ENCODE measurements at regions not wholly inside any gene's neighbourhood (a gene's known extent, or its start where the extent isn't known, plus 50 kb on each side); places are given as distances from the start of the nearest gene placed in this dataset.

GRCh38 chr5:135154197-135154596, 120.2 kb upstream of the PITX1 start:
- Histone ChIP-seq H3K4me2 (ENCODE audit: low read depth, low read length) (peak overlapping the region; percentile 10; the same call in 1 of the 2 replicates), H3K27ac (ENCODE audit: extremely low read length, insufficient read depth, low read length) (no peak overlapping the region), H3K4me1 (ENCODE audit: insufficient read depth, low read length) (peaks cover 61% of the 10 kb centered on the region), H3K79me2 (ENCODE audit: insufficient read depth, low read length) (no peaks in the 10 kb centered on the region), H3K9ac (ENCODE audit: insufficient read depth, low read depth, low read length) (no peak overlapping the region), H3K4me3 (replicated peaks in 1 of 3; ENCODE audit: insufficient read depth in 1 of 3, low read depth in 2 of 3, low read length in 3 of 3) (no peak overlapping the region), H3K36me3 (replicated peaks in 1 of 2; ENCODE audit: control insufficient read depth in 1 of 2, insufficient read depth in 2 of 2, low read length in 2 of 2) (no peaks in the 10 kb centered on the region), H3K27me3 (ENCODE audit: control insufficient read depth in 1 of 2, insufficient read depth in 2 of 2, low read length in 2 of 2) (no peaks in the 10 kb centered on the region), H4K20me1 (ENCODE audit: insufficient read depth, low read length) (no peaks in the 10 kb centered on the region), H2AFZ (ENCODE audit: low read length) (no peak overlapping the region), H3K9me3 (ENCODE audit: low read length) (no peaks in the 10 kb centered on the region)
- DNase-seq (ENCODE audit: low spot score) (peak; percentile 77), ATAC-seq (peak; percentile 4; the same call in 1 of the 3 replicates), FAIRE-seq (peak; percentile 62)
- 56% methylated on average over 8 of the region's 8 CpGs for WGBS (ENCODE audit: low lambda C conversion rate)
- no TSS peak for BruUV-seq (replicated peaks)
- POLR2A ChIA-PET: interaction anchor here (0.7 kb wide), 1 partner anchor 20 kb away, joined by 3 read pairs; no protein-coding TSS in a partner anchor
- in situ Hi-C loops (cut with HindIII; ENCODE audit: extremely low pct_ligation_motif_present, low pct_unique_long_range_greater_than_20kb) (no loop called here), intact Hi-C loops (cut with micrococcal nuclease; ENCODE audit: unreplicated experiment) (no loop called here)
- CTCF ChIA-PET (ENCODE audit: low intra/inter-chr PET ratio, low total read pairs): no interaction called here
- TF ChIP-seq ZNF121 (CRISPR knock-in tag; IDR thresholded peaks at IDR 0.05) (peak; percentile 62; the same call in 1 of the 2 replicates), PLRG1 (conservative IDR thresholded peaks at IDR 0.05) (no peak), XRCC5 (optimal IDR thresholded peaks at IDR 0.05; ENCODE audit: low read length) (no peak), FOSL1 (CRISPR knock-in tag; IDR thresholded peaks at IDR 0.05; ENCODE audit: borderline replicate concordance) (0 out of 2 replicates have a peak, but pooled peaks have one; percentile 19), KLF13 (CRISPR knock-in tag; IDR thresholded peaks at IDR 0.05) (no peak), AGO1 (IDR thresholded peaks at IDR 0.05; ENCODE audit: low read depth, low read length, poor library complexity, severe bottlenecking) (no peak), NR2F2 (IDR thresholded peaks at IDR 0.05; ENCODE audit: borderline replicate concordance, low read depth) (0 out of 2 replicates have a peak, but pooled peaks have one; percentile 25), PATZ1 (CRISPR knock-in tag; IDR thresholded peaks at IDR 0.05) (0 out of 2 replicates have a peak, but pooled peaks have one; percentile 23), RCOR2 (CRISPR knock-in tag; IDR thresholded peaks at IDR 0.05) (no peak), BCL6 (CRISPR knock-in tag; IDR thresholded peaks at IDR 0.05) (0 out of 2 replicates have a peak, but pooled peaks have one; percentile 42)
- TF ChIP-seq, protein P1, sequence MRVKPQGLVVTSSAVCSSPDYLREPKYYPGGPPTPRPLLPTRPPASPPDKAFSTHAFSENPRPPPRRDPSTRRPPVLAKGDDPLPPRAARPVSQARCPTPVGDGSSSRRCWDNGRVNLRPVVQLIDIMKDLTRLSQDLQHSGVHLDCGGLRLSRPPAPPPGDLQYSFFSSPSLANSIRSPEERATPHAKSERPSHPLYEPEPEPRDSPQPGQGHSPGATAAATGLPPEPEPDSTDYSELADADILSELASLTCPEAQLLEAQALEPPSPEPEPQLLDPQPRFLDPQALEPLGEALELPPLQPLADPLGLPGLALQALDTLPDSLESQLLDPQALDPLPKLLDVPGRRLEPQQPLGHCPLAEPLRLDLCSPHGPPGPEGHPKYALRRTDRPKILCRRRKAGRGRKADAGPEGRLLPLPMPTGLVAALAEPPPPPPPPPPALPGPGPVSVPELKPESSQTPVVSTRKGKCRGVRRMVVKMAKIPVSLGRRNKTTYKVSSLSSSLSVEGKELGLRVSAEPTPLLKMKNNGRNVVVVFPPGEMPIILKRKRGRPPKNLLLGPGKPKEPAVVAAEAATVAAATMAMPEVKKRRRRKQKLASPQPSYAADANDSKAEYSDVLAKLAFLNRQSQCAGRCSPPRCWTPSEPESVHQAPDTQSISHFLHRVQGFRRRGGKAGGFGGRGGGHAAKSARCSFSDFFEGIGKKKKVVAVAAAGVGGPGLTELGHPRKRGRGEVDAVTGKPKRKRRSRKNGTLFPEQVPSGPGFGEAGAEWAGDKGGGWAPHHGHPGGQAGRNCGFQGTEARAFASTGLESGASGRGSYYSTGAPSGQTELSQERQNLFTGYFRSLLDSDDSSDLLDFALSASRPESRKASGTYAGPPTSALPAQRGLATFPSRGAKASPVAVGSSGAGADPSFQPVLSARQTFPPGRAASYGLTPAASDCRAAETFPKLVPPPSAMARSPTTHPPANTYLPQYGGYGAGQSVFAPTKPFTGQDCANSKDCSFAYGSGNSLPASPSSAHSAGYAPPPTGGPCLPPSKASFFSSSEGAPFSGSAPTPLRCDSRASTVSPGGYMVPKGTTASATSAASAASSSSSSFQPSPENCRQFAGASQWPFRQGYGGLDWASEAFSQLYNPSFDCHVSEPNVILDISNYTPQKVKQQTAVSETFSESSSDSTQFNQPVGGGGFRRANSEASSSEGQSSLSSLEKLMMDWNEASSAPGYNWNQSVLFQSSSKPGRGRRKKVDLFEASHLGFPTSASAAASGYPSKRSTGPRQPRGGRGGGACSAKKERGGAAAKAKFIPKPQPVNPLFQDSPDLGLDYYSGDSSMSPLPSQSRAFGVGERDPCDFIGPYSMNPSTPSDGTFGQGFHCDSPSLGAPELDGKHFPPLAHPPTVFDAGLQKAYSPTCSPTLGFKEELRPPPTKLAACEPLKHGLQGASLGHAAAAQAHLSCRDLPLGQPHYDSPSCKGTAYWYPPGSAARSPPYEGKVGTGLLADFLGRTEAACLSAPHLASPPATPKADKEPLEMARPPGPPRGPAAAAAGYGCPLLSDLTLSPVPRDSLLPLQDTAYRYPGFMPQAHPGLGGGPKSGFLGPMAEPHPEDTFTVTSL (CRISPR knock-in tag; IDR thresholded peaks at IDR 0.05; ENCODE audit: borderline replicate concordance): 0 out of 2 replicates have a peak, but pooled peaks have one; percentile 47
- TF ChIP-seq, protein P2, sequence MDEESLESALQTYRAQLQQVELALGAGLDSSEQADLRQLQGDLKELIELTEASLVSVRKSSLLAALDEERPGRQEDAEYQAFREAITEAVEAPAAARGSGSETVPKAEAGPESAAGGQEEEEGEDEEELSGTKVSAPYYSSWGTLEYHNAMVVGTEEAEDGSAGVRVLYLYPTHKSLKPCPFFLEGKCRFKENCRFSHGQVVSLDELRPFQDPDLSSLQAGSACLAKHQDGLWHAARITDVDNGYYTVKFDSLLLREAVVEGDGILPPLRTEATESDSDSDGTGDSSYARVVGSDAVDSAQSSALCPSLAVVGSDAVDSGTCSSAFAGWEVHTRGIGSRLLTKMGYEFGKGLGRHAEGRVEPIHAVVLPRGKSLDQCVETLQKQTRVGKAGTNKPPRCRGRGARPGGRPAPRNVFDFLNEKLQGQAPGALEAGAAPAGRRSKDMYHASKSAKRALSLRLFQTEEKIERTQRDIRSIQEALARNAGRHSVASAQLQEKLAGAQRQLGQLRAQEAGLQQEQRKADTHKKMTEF (CRISPR knock-in tag; IDR thresholded peaks at IDR 0.05): peak; percentile 26; the same call in 1 of the 2 replicates

All from HepG2 (cell line).